ENCODE measurements at regions not wholly inside any gene's neighbourhood (a gene's known extent, or its start where the extent isn't known, plus 50 kb on each side); places are given as distances from the start of the nearest gene placed in this dataset.

DNA sequence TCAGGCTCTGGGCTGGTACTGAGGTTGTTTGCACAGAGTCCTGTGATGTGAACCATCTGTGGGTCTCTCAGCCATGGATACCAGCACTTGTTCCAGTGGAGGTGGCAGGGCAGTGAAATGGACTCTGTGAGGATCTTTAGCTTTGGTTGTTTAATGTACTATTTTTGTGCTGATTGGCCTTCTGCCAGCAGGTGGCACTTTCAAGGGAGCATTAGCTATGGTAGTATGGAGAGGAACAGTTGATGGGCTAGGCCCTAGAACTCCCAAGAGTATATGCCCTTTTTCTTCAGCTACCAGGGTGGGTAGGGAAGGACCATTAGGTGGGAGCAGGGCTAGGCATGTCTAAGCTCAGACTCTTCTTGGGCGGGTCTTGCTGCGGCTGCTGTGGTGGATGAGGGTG is 257.0 kb upstream of the GYPC start:
- H3K4me3 ChIP-seq (ENCODE audit: low read depth, low read length), result no peak overlapping the region
- TF ChIP-seq, protein P1, sequence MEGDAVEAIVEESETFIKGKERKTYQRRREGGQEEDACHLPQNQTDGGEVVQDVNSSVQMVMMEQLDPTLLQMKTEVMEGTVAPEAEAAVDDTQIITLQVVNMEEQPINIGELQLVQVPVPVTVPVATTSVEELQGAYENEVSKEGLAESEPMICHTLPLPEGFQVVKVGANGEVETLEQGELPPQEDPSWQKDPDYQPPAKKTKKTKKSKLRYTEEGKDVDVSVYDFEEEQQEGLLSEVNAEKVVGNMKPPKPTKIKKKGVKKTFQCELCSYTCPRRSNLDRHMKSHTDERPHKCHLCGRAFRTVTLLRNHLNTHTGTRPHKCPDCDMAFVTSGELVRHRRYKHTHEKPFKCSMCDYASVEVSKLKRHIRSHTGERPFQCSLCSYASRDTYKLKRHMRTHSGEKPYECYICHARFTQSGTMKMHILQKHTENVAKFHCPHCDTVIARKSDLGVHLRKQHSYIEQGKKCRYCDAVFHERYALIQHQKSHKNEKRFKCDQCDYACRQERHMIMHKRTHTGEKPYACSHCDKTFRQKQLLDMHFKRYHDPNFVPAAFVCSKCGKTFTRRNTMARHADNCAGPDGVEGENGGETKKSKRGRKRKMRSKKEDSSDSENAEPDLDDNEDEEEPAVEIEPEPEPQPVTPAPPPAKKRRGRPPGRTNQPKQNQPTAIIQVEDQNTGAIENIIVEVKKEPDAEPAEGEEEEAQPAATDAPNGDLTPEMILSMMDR (IDR thresholded peaks at IDR 0.05; ENCODE audit: insufficient read depth, low read length), result no peak
- DNase-seq (ENCODE audit: low read depth), result no peak

DNA sequence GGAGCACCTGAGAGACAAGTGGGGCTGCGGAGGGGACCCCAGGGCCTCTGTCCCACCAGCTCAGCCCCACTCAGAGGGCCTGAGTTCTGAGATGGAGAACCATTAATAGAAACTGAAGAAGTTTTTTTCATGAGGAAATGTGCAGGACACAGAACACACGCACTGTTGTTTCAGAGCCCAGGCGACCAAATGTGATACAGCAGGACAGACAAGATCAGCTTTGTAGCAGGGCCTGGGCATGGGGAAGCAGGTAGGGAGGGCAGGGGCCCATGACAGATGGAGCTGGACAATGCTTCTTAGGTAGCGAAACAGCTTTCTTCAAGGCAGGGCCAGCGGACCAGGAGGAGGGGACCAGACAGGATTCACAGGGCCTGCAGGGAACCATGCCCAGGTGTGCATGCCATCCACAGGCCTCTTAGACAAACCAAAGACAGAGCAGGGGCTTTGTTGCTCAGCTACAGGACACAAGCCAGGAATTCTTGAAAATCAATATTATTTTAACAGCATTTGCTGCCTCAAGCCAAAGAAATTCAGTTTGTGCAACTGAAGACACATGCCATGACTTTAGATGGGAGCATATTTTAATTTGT is 252.8 kb upstream of the GYPC start:
- TF ChIP-seq, protein P1 (IDR thresholded peaks at IDR 0.05; ENCODE audit: insufficient read depth, low read length), result no peak
- no peak overlapping the region for H3K4me3 ChIP-seq (ENCODE audit: low read depth, low read length)
- no peak for DNase-seq (ENCODE audit: low read depth)

DNA sequence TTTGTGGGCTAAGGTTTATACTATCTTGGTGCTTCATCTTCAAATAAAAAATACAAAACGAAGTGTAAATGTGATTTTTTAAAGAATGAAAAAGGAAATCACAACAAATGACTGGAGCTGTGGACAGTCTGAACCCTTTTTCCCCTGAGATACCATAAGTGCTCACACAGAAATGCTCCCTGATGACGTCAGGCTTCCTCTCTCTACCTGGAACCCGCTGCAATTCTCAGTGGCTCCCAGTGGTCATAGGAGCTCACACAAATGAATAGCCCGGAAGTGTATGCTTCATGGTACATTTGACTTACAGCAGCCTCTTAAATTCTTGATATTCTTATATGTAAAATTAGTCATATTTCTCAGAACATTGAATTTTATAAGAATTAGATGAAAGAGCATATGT is 249.7 kb upstream of the GYPC start:
- DNase-seq (ENCODE audit: low read depth), result no peak
- H3K4me3 ChIP-seq (ENCODE audit: low read depth, low read length), result no peak overlapping the region

DNA sequence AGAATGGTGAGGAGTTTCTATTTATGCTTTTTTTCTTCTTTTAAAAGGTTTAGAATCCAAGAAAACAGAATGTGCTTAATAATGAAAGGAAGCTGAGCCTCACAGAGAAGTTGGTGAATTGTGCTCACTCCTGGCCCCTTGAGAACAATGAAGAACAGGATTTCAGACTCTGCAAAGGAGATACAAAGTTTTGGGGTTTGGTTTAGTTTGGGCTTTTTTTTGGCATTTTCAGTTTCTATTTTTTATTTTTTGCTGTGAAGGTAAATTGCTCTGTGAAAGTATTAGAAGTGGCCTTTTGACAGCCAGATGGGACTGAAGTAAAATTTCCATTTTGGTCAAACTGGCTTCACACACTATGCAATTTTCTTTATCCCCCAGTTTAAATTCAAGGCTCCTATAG is 247.3 kb upstream of the GYPC start:
- H3K4me3 ChIP-seq (ENCODE audit: low read depth, low read length), result no peak overlapping the region
- TF ChIP-seq, protein P1 (IDR thresholded peaks at IDR 0.05; ENCODE audit: insufficient read depth, low read length), result no peak
- no peak for DNase-seq (ENCODE audit: low read depth)

More for the DNA sequence above, 249.7 kb upstream of the GYPC start:
- TF ChIP-seq, protein P1 (IDR thresholded peaks at IDR 0.05; ENCODE audit: insufficient read depth, low read length), result no peak

DNA sequence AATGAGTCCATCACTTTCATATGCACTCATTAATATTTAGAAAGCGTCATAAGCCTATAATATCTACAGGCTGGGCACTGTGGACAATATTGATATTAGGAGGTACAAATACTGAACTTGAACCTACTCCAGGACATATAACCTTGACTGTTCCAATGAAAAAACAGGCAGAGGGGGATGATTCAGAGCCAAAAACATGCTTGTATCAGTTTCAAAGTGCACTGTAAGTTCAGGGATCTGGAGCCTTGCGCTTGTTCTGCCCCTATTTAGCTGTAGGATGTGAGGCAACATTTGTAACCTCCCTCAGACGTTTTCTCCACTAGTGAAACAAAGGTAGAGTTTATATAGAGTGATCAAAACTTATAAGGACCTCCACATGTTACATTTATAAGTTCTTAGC is 246.1 kb upstream of the GYPC start:
- TF ChIP-seq, protein P1 (IDR thresholded peaks at IDR 0.05; ENCODE audit: insufficient read depth, low read length), result no peak
- no peak overlapping the region for H3K4me3 ChIP-seq (ENCODE audit: low read depth, low read length)

DNA sequence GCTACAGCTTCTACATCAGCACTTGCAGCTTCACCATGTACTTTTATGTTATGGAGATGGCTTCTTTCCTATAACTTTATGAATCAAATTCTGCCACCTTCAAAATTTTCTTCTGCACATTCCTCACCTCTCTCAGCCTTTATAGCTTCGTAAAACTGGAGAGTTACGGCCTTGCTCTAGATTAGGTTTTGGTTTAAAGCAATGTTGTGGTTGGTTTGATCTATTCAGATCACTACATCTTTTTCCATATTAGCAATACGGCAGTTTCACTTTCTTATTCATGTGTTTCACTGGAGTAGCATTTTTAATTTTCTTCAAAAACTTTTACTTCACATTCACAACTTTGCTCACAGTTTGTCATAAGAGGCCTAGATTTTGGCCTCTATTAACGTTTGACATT is 242.9 kb upstream of the GYPC start:
- TF ChIP-seq, protein P1 (IDR thresholded peaks at IDR 0.05; ENCODE audit: insufficient read depth, low read length), result no peak
- DNase-seq (ENCODE audit: low read depth), result no peak
- H3K4me3 ChIP-seq (ENCODE audit: low read depth, low read length), result no peak overlapping the region

More for the DNA sequence above, 246.1 kb upstream of the GYPC start:
- DNase-seq (ENCODE audit: low read depth), result no peak

DNA sequence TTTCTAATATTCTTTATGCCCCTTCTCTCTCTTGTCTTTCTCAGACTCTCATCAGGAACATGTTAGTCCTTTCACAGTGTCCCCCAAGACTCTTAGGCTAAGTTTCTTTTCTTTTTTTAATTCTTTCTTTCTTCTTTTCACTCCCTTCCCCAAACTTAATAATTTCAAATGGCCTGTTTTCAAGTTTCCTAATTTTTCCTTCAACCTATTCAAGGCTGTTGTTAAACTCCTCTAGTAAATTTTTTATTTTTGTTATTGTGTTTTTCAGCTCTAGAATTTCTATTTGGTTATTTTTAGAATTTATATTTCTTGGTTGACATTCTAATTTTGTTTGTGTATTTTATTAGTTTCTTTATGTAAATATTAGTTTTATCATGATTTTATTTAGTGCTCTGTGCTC is 236.6 kb upstream of the GYPC start:
- no peak overlapping the region for H3K4me3 ChIP-seq (ENCODE audit: low read depth, low read length)
- DNase-seq (ENCODE audit: low read depth), result no peak
- TF ChIP-seq, protein P1 (IDR thresholded peaks at IDR 0.05; ENCODE audit: insufficient read depth, low read length), result no peak

Measured in fibroblast of the aortic adventitia (primary cell).